HG02759 (cell line): ENCODE measurements at regions not wholly inside any gene's neighbourhood (a gene's known extent, or its start where the extent isn't known, plus 50 kb on each side); places are given as distances from the start of the nearest gene placed in this dataset.

Source experiments
- ATAC-seq: cut with Tn5 transposase; IDR thresholded peaks from one replicate; pipeline ENCODE4 v1.9.1; 2021; ENCODE audit warnings: mild to moderate bottlenecking, moderate library complexity; ENCODE audit not compliant: unreplicated experiment

- no peak for ATAC-seq
These were observed 258.7 kb upstream of the IRX4 start for GRCh38 chr5:2141254-2142000.

DNA sequence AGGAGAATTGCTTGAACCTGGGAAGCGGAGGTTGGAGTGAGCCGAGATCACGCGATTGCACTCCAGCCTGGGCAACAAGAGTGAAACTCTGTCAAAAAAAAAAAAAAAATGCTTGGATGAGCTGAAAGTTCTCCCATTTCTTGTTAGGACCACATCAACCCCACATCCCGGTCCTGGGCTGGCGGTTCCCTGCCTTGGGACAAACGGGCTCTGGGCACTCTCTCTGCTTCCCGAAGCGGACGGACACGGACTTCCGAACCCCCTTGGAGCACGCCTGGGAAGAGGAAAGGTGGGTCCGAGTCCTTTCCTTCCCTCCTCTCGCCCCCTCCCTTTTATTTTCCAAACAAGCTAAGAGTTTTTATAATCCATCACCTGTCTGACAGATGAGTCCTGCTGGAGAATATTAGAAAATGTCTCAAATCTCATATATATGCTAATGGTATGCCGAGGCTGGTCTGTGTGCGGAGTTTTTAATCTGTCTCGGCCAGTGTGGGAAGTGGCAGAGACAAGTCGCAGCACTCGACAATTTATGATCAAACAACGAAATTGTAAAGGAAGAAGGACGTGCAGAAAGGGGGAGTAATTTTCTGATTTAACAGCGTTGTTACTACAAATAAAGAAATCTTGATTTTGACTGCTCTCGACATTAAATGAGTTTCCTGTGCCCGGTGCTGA lies 257.9 kb upstream of the IRX4 start:
- no peak for ATAC-seq

- no peak for ATAC-seq
These were observed 256.8 kb upstream of the IRX4 start for GRCh38 chr5:2139478-2139877.

- no peak for ATAC-seq
These were observed 256.2 kb upstream of the IRX4 start for GRCh38 chr5:2138896-2139295.

GRCh38 chr5:2137444-2138050 lies 254.8 kb upstream of the IRX4 start:
- no peak for ATAC-seq

DNA sequence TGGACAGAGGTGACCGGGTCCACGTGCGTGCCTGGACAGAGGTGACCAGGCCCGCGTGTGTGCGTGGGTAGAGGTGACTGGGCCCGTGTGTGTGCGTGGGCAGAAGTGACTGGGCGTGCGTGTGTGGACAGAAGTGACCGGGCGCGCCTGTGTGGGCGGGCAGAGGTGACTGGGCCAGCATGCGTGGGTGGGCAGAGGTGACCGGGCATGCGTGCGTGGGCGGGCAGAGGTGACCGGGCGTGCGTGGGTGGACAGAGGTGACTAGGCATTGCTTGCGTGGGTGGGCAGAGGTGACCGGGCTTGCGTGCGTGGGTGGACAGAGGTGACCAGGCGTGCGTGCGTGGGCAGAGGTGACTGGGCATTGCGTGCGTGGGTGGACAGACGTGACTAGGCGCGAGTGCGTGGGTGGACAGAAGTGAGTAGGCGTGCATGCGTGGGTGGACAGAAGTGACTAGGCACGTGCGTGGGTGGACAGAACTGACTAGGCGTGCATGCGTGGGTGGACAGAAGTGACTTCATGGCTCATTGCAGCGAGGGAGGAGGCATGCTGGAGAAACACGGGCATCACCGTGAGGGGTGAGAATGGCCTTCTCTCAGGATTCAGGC lies 254.1 kb upstream of the IRX4 start:
- ATAC-seq: no peak

DNA sequence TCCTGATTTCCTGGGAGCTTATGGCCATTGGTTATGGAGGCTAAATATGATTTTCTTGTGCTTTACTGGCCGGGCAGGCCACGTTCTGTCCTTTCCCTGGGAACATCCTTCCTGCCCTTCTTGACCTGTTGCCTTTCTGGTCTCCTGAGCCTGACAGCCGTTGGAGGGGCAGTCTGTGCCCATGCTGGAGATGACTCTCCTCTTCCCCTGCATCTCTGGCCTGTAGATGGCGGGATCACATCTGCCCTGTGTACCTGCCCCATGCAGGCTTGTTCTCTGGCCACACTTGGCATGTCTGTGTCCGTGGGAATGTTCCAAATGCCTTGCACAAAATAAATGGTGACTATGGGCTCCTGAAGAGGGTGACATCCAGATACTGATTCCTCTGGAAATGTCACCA lies 253.1 kb upstream of the IRX4 start:
- ATAC-seq: no peak

GRCh38 chr5:2135354-2135753 lies 252.6 kb upstream of the IRX4 start:
- no peak for ATAC-seq

DNA sequence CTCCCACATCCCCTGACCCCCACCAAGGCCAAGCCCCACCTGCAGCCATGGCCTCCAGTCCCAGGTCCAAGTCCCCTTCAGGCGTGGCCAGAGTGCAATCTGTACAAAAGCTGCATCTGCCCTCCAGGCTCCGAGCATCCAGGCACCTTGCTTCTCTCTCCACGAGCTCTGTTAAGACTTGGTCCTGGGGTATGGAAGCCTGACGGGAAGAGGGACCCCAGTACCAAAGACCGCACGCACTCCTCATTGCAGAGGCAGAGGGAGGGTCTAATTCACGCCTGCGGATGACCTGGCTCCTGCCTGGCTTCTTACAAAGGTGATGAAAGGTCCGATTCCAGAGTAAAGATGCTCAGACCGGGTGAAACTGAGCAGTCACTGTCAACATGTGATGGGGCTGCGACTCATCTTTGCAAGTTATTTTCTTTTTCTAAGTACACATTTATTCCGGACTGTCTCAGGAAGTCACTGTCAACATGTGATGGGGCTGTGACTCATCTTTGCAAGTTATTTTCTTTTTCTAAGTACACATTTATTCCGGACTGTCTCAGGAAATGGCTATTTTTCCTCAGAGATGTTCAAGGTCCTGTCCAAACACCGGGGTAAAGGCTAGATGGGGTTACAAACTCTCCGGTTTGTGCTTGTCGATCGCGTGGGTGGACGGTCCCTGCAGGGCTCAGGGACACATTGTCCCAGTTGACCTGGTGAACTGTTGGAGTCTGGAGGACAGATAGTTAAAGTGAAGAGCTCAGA lies 252.0 kb upstream of the IRX4 start:
- ATAC-seq: no peak

- ATAC-seq: no peak
These were observed 251.2 kb upstream of the IRX4 start for GRCh38 chr5:2133936-2134335.

DNA sequence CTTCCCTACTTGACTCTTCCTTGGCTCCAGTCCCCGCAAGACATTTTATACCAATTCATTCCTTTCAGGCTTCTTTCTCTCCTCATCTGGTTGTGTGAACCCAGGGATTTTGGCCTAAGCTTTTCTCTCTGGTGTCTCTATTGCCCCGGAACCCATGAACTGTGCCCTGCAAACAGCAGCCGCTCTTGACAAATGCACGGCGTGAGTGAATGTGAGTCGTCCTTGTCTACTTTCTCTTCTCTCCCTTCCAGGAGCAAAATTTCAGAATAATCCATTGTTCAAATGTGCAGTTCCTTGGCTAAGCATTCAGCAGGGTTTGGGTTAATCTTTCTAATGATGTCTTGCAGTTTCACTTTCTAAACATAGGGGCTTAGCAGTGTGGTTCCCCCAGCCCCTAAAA lies 250.4 kb upstream of the IRX4 start:
- no peak for ATAC-seq

DNA sequence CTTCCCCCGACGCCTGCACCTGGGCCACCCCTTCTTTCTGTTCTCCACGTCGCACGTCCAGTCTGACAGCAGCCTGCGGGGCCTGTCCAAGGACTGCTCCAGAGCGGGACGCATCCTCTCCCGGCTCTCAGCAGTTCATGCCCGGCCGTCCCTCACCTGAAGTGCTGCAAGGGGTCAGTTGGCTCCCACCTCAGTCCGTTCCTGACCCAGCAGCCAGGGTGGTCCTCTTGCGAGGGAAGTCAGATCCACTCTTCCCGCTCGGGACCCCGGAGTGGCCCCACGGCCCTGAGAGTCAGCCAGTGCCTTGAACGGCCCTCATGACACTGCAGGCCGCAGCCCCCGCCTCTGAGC lies 249.7 kb upstream of the IRX4 start:
- no peak for ATAC-seq

DNA sequence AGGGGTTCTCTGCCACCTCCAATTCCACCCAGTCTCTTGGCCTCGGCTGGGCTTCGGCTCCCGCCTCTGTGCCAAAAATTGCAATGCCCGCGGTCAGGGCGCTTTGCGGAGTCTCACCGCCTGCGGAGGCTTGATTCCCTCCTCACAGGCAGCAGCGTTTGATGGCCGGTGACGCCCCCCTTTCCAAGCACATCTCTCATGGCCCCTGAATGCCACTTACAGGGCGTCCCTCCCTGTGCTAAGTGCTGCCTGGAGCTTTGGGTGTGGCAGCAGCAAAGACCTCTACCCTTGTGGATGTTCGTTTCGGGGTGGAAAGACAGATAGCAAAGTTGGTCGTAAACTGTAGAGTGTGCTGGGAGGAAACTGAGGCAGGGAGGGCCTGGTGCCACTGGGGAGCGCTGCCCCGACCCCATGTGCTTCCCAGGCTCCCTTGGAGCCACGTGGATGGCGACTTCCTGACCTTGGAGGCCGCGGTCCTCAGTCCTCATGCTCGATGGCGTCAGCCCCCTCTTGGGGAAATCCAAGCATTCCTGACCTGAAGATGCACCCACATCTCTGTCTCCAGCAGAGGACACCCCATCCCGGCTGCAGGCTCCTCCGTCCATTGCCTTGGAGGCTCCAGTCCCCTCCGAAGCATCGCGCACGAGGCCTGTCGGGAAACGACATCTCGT lies 249.2 kb upstream of the IRX4 start:
- no peak for ATAC-seq

- no peak for ATAC-seq
These were observed 248.5 kb upstream of the IRX4 start for GRCh38 chr5:2131196-2131595.

- no peak for ATAC-seq
These were observed 247.6 kb upstream of the IRX4 start for GRCh38 chr5:2130361-2130760.

- no peak for ATAC-seq
These were observed 247.0 kb upstream of the IRX4 start for GRCh38 chr5:2129568-2130272.

- no peak for ATAC-seq
These were observed 246.1 kb upstream of the IRX4 start for GRCh38 chr5:2128686-2129355.

DNA sequence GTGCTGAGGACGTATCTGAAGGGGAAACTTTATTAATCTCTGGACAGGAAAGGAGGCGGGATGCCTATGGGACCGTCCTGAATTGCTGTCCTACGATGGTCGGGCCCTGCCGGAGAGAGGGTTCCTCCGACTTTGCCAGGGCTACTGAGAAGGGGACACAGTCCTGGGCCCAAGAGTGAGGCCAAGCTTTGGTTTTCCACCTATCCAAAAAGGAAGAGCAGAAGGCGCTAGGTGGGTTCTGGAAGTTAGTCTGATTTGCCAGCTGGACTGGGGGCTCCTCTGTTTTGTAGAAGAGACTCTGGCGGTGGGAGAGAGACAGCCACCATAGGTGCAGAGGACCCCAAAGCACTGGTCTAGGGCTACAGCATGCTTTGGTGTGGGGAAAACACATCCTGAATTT lies 243.8 kb upstream of the IRX4 start:
- ATAC-seq: no peak

DNA sequence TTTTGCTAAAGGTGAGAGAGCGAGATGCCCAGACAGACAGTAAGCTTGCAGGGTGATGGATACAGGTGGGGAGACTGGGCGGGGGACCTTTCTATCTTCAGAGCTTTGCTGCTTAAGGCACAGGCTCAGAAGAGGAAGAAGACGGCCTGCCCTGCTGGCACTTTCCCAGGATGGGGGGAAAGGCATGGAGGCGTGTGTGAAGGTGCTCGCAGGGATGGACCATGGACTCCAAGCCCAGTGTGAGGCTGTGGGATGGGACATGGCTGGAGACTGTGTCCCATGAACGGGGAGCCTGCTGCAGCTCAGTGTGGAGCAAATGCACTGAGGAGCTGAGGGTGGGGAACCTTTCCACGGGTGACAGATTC lies 243.2 kb upstream of the IRX4 start:
- ATAC-seq: no peak
